ENCODE measurements at regions not wholly inside any gene's neighbourhood (a gene's known extent, or its start where the extent isn't known, plus 50 kb on each side); places are given as distances from the start of the nearest gene placed in this dataset.

- H3K4me2 ChIP-seq (ENCODE audit: control insufficient read depth, insufficient read depth), result no peak overlapping the region
- ATAC-seq (no peak), DNase-seq (ENCODE audit: low read depth, low spot score) (no peak), FAIRE-seq (no peak)
- CTCF ChIA-PET, result no interaction called here
- intact Hi-C loops (cut with micrococcal nuclease; ENCODE audit: unreplicated experiment) (no loop called here), in situ Hi-C loops (cut with MboI) (no loop called here)
- no peak overlapping the region for H3K4me3 ChIP-seq
- POLR2A ChIA-PET, result no interaction called here
- no peak overlapping the region for H3K27ac ChIP-seq (ENCODE audit: control insufficient read depth, insufficient read depth)
- RAD21 ChIA-PET (ENCODE audit: unreplicated experiment), result no interaction called here
- no peaks in the 10 kb centered on the region for H3K4me1 ChIP-seq (ENCODE audit: control insufficient read depth, insufficient read depth, low read length)
- no peaks in the 10 kb centered on the region for H3K36me3 ChIP-seq (ENCODE audit: control insufficient read depth in 2 of 2, insufficient read depth in 2 of 2, low read length in 1 of 2)
- SMC1A ChIA-PET (ENCODE audit: uncharacterized antibody, unreplicated experiment), result interaction anchor here (0.7 to 1.4 kb wide), 2 partner anchors 26 to 202 kb away, joined by 3 read pairs; no protein-coding TSS in a partner anchor
- H2AFZ ChIP-seq (ENCODE audit: control insufficient read depth, low read depth, low read length), result no peak overlapping the region
- H4K20me1 ChIP-seq (ENCODE audit: control insufficient read depth, insufficient read depth), result no peaks in the 10 kb centered on the region
- no peaks in the 10 kb centered on the region for H3K27me3 ChIP-seq (replicated peaks in 1 of 2; ENCODE audit: control insufficient read depth in 2 of 2, insufficient read depth in 2 of 2, low read length in 1 of 2)
- no peaks in the 10 kb centered on the region for H3K79me2 ChIP-seq (ENCODE audit: control insufficient read depth, insufficient read depth, low read length)
- H3K9ac ChIP-seq (ENCODE audit: control insufficient read depth, insufficient read depth, low read length), result no peak overlapping the region
- H3K9me3 ChIP-seq (replicated peaks; ENCODE audit: control insufficient read depth, insufficient read depth, low read length), result no peaks in the 10 kb centered on the region
- TF ChIP-seq ESRRA (IDR thresholded peaks at IDR 0.05; ENCODE audit: low read length) (no peak), BCL11A (IDR thresholded peaks at IDR 0.05; ENCODE audit: low read depth, low read length) (no peak), JUND (IDR thresholded peaks at IDR 0.05; ENCODE audit: low read depth, low read length) (no peak), POLR2A (IDR thresholded peaks at IDR 0.05; ENCODE audit: low read depth, low read length) (no peak), SIN3A (IDR thresholded peaks at IDR 0.05; ENCODE audit: low read depth, low read length) (no peak), ZBTB40 (IDR thresholded peaks at IDR 0.05; ENCODE audit: borderline replicate concordance) (no peak), BMI1 (IDR thresholded peaks at IDR 0.05; ENCODE audit: borderline replicate concordance) (no peak), TCF3 (IDR thresholded peaks at IDR 0.05; ENCODE audit: borderline replicate concordance, insufficient read depth, low read depth, low read length) (no peak), RELB (IDR thresholded peaks at IDR 0.05; ENCODE audit: low read depth) (no peak), SREBF1 (IDR thresholded peaks at IDR 0.05; ENCODE audit: low read length) (no peak), CREM (IDR thresholded peaks at IDR 0.05; ENCODE audit: low read depth) (no peak), CBFB (IDR thresholded peaks at IDR 0.05; ENCODE audit: low read depth) (no peak), EZH2 (IDR thresholded peaks at IDR 0.05; ENCODE audit: borderline replicate concordance, control insufficient read depth, low read depth, low read length) (no peak), POU2F2 (IDR thresholded peaks at IDR 0.05; ENCODE audit: borderline replicate concordance, low read depth, low read length) (no peak), RELA (IDR thresholded peaks at IDR 0.05; ENCODE audit: borderline replicate concordance, partially characterized antibody) (no peak), ELK1 (IDR thresholded peaks at IDR 0.05; ENCODE audit: low read depth, low read length) (no peak), SRF (IDR thresholded peaks at IDR 0.05; ENCODE audit: low read depth in 2 of 2, low read length in 2 of 2) (no peak), MXI1 (IDR thresholded peaks at IDR 0.05; ENCODE audit: low read depth, low read length) (no peak)
- BruUV-seq (replicated peaks), result no TSS peak
These were observed 218.2 kb upstream of the AMIGO2 start for GRCh38 chr12:47297993-47298392.

Data from GM12878 (cell line).